Hematopoietic multipotent progenitor cell treated with erythropoietin and hydrocortisone succinate and interleukin-3 and kit ligand, for 8 days (in vitro differentiated cells): ENCODE measurements at regions not wholly inside any gene's neighbourhood (a gene's known extent, or its start where the extent isn't known, plus 50 kb on each side); places are given as distances from the start of the nearest gene placed in this dataset.

Experiments used
- DNase-seq: peaks from one replicate; pipeline ENCODE4 v3.0.0-alpha.2; 2015

- no peak for DNase-seq
These were observed 644.2 kb upstream of the CDH9 start for GRCh38 chr5:27682600-27682999.

DNA sequence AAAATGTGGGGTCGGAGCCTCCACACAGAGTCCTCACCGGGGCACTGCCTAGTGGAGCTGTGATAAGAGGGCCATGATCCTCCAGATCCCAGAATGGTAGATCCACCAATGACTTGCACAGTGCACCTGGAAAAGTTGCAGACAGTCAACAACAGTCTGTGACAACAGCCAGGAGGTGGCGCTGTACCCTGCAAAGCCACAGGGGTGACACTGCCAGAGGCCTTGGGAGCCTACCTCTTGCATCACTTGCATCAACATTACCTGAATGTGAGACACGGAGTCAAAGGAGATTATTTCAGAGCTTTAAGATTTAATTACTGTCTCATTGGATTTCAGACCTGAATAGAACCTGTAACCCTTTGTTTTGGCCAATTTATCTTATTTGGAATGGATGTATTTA, 614.1 kb upstream of the CDH9 start:
- peak; percentile 2 for DNase-seq

GRCh38 chr5:27639005-27639612, 600.7 kb upstream of the CDH9 start:
- no peak for DNase-seq

DNA sequence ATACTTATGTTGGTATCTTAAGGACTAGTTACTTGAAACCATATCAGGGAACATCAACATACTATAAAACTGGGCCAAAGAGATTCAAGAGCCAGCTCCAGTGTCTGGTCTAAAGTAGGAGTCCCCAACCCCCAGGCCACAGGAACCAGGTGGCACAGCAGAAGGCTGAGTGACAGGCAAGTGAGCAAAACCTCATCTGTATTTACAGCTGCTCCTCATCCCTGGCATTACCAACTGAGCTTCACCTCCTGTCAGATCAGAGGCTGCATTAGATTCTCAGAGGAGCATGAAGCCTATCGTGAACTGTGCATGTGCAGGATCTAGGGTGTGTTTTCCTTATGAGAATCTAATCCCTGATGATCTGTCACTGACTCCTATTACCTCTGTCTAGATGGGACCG, 581.6 kb upstream of the CDH9 start:
- DNase-seq = no peak

DNA sequence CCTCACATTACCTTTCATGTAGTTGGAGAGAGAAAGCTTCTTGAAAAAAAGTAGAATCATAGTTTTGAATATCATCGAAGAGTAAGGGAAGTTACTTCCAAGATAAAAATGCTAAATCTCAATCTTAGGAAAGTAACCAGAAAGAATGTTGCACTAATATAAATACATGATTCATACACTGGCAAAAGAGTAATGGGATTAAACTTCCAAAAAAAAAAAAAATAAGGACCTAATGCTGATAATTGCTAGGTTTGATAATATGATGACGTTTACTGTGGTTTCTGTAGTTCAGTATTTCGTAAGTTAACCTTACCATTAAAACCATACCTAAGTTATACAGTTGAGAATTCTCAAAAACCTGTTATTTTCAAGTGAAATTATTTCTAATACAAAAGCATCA, 573.8 kb upstream of the CDH9 start:
- no peak for DNase-seq

- DNase-seq = no peak
These were observed 570.6 kb upstream of the CDH9 start for GRCh38 chr5:27608992-27609391.

- no peak for DNase-seq
These were observed 560.2 kb upstream of the CDH9 start for GRCh38 chr5:27598576-27598975.

DNA sequence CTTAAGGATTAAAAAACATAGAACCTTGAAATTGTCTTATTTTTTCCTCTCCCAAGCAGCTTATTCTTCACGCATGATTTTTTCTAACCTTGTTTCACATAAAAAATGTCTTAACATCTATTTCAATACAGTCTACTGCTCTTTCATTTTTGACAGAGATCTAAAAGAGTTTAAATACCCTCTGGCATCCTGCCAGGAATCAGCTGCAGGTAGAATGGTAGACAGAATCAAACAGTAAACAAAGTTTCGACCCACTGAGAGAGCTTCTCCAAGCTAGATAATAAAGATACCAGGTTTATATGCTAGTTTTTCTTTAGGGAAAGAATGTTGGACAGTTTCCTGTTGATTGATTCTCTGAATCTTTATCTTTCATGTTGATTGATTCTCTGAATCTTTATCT, 555.8 kb upstream of the CDH9 start:
- no peak for DNase-seq

DNA sequence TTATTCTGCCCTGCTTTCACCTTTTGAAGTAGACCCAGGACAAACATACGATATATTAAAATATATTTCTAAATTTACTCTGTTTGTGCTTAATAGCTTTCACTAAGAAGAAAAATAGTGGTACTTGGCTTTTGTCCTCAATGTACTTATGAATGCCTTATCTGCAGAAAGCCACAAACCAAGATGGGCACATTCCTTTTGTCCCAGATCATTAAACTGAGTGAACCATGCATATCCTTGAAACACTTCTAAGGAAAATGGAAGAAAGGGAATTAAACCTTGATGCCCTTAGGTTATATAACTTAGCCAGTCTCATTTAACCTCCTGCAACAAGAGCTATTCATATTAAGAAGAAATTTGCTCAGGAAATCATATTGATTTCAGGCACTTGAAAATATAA, 553.8 kb upstream of the CDH9 start:
- DNase-seq = no peak

DNA sequence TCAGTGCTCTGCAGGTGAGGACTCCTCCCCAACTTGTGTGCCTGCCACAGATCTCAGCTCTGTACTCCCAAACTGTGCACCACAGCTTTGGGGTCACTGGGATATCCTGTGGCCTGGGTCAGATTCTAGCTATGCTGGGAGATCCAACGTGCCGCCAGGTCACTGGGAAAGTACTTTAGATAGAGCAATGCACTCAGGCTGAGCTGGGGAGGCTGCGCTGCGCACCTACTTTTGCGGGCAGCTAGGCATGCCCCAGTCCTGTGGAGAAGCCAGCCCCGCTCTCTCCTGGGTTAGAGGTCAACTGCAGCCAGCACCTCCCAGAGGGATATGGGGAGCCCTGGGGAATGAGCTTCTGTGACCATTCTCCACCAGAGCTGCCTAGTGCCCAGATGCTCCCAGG, 552.1 kb upstream of the CDH9 start:
- DNase-seq = no peak

GRCh38 chr5:27578279-27578678, 539.9 kb upstream of the CDH9 start:
- DNase-seq = no peak

DNA sequence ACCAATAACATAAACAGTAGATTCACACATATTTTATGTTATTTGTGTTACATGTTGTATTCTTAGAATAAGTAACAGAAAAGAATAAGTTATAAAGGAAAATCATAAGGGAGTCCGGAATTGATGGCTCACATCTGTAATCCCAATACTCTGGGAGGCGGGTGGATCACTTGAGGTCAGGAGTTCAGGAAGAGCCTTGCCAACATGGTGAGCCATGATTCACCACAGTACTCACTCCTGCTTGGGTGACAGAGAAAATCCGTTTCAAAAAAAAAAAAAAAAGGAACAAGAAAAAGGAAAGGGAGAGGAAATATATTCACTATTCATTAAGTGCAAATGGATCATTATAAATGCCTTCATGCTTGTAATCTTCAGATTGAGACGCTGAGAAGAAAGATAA, 533.3 kb upstream of the CDH9 start:
- DNase-seq = no peak

- no peak for DNase-seq
These were observed 530.4 kb upstream of the CDH9 start for GRCh38 chr5:27568811-27569210.

DNA sequence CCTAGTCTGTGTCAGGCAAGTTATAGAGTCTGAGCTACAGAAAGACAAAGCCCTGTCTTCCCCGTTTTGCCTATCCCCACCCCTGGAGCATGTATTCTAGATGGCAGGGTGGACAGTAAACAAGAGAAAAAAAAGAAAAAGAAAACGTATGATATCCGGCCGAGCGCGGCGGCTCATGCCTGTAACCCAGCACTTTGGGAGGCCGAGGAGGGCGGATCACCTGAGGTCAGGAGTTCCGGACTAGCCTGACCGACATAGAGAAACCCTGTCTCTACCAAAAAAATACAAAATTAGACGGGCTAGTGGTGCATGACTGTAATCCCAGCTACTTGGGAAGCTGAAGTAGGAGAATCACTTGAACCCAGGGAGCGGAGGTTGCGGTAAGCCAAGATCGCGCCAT, 523.0 kb upstream of the CDH9 start:
- DNase-seq = no peak

DNA sequence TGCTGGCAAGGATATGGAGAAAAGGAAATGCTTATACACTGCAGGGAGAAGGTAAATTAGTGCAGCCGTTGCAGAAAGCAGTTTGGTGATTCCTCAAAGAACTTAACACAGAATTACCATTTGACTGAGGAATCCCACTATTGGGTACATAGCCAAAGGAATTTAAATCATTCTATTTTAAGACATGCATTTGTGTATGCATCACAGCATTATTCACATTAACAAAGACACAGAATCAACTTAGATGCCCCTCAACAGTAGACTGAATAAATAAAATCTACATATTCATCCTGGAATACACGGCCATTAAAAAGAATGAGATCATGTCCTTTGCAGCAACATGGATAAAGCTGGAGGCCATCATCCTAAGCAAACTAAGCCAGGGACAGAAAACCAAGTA, 510.1 kb upstream of the CDH9 start:
- no peak for DNase-seq

DNA sequence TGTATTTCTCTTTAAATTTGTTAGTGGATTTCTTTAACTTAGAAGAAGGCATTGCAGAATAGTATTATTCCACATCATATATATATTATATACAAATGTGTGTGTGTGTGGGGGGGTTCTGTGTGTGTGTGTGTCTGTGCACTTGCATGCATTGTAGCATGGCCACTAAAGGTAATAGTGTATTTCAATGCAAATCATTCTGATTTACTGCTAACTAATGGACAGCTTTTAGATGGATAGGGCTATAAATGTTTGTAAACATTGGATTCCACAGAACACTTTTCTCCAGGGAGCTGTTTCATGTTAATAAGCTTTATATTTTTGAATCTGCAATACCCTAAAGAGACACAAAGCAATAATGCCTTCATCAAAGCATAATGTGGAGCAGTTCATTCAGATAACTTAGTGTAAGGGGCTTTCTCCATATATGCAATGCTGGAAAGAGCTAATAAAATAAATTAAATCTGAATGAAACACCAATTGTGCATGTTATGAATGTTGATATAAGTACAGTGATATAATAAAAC, 496.7 kb upstream of the CDH9 start:
- no peak for DNase-seq

GRCh38 chr5:27532305-27532704, 493.9 kb upstream of the CDH9 start:
- no peak for DNase-seq

DNA sequence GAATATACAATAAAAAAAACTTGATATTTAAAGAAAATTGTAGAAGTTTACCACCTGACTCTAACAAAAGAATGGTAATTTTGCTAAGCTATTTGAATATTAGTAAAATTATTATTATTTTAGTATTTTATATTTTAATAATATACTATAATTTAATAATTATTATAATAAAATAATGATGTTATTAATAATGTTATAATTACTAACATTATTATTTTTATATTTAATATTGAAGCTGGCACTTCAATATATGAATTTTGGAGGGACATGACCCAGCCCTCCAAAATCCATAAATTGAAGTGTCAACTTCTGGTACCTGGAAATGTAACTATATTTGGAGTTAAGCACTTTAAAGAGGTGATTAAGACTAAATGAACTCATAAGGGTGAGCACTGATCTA, 486.1 kb upstream of the CDH9 start:
- no peak for DNase-seq

- no peak for DNase-seq
These were observed 485.2 kb upstream of the CDH9 start for GRCh38 chr5:27523629-27524028.

- DNase-seq = no peak
These were observed 478.1 kb upstream of the CDH9 start for GRCh38 chr5:27516437-27516836.

DNA sequence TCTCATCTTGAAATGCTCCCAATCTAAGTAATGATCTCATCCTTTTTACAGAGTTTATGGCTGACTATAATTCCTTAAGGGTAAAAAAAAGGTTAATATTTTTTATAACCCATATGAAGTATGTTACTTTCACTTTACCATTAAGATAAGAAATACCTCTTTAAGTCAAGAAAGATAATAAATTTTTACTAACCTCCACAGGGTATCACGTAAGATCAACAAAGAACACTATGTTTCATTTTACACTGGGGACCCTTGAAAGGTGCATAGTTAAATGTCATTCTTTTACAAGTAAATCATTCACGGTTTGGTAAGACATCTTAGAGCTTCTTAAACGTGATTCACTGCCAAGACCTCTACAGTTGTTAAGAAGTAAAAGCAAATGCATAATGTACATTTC, 472.7 kb upstream of the CDH9 start:
- no peak for DNase-seq

DNA sequence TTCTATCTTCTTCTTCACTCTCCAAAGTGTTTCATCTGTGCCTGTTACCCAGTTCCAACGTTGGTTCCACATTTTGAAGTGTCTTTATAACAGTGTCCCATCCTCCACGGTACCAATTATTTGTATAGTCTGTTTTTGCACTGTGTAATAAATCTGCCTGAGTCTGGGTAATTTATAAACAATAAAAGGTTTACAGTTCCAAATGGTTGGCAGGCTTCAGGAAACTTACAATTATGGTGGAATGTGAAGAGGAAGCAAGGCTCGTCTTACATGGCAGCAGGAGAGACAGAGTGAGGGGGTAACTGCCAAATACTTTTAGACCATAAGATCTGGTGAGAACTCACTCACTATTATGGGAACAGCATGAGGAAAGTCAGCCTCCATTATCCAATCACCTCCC, 465.4 kb upstream of the CDH9 start:
- no peak for DNase-seq

- no peak for DNase-seq
These were observed 463.9 kb upstream of the CDH9 start for GRCh38 chr5:27502236-27502635.

GRCh38 chr5:27497491-27497890, 459.1 kb upstream of the CDH9 start:
- DNase-seq = no peak

DNA sequence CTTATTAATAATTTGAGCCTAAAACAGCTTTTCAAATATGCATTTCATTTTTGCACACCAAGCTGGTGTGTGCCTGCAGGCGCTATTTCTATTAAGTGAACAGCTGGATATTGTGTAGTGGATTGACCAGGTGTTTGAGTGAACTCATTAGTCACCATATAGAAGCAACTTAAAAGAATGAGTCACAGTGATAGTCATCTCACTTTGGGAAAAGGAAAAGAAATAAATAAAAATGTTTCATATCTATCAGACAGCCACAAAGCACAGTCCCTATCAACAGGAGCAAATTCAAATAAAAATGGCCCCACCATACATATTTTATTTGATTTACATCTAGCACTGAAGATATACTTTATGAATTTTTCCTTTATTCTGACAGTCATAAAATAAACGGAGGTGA, 456.5 kb upstream of the CDH9 start:
- DNase-seq = no peak
